GM23338 (cell line): ENCODE measurements at regions not wholly inside any gene's neighbourhood (a gene's known extent, or its start where the extent isn't known, plus 50 kb on each side); places are given as distances from the start of the nearest gene placed in this dataset.

Experiments
- ATAC-seq: fragments of 200-7000 bp; cut with Tn5 transposase; 3 replicates; pipeline ENCODE4 v1.9.1; 2020
- DNase-seq: peaks from one replicate; pipeline ENCODE4 v3.0.0-alpha.2; 2015; ENCODE audit warnings: low spot score
- H2AFZ ChIP-seq: fragments of 200-600 bp; sonication (generic); 2 replicates; pipeline ENCODE4 v1.8.0; 2016; ENCODE audit warnings: antibody characterized with exemption, mild to moderate bottlenecking, moderate library complexity
- H3F3A ChIP-seq: fragments of 200-600 bp; sonication (generic); replicated peaks from 2 replicates; pipeline ENCODE4 v1.8.0; 2017; ENCODE audit warnings: antibody characterized with exemption, mixed run types, low read depth
- H3K27ac ChIP-seq: fragments of 200-600 bp; sonication (generic); 2 replicates; pipeline ENCODE4 v1.6.1; 2016; ENCODE audit warnings: low read depth
- H3K27me3 ChIP-seq: fragments of 200-600 bp; sonication (generic); 2 replicates; pipeline ENCODE4 v1.8.0; 2016; ENCODE audit warnings: mild to moderate bottlenecking, mixed run types, moderate library complexity; ENCODE audit not compliant: insufficient read depth
- H3K36me3 ChIP-seq: fragments of 200-600 bp; sonication (generic); 2 replicates; pipeline ENCODE4 v1.8.0; 2016; ENCODE audit warnings: mild to moderate bottlenecking; ENCODE audit not compliant: insufficient read depth
- H3K4me1 ChIP-seq: fragments of 200-600 bp; sonication (generic); 2 replicates; pipeline ENCODE4 v1.8.0; 2016; ENCODE audit warnings: mild to moderate bottlenecking, moderate library complexity; ENCODE audit not compliant: insufficient read depth
- H3K4me2 ChIP-seq: fragments of 200-600 bp; sonication (generic); 2 replicates; pipeline ENCODE4 v1.7.1; 2017; ENCODE audit warnings: mixed run types
- H3K4me3 ChIP-seq: fragments of 200-600 bp; sonication (generic); 2 replicates; pipeline ENCODE4 v1.6.1; 2016; ENCODE audit warnings: mixed run types
- H3K79me2 ChIP-seq: fragments of 200-600 bp; sonication (generic); replicated peaks from 2 replicates; pipeline ENCODE4 v1.8.0; 2017; ENCODE audit warnings: mild to moderate bottlenecking; ENCODE audit not compliant: insufficient read depth
- H3K9me2 ChIP-seq: fragments of 200-600 bp; sonication (generic); 2 replicates; pipeline ENCODE4 v1.8.0; 2017; ENCODE audit not compliant: insufficient read depth
- H4K20me1 ChIP-seq: fragments of 200-600 bp; sonication (generic); replicated peaks from 2 replicates; pipeline ENCODE4 v1.8.0; 2017; ENCODE audit warnings: mild to moderate bottlenecking; ENCODE audit not compliant: insufficient read depth
- H3K27ac Mint-ChIP-seq: 2 replicates; pipeline ENCODE4 v1.8.0; 2020; ENCODE audit warnings: inconsistent platforms, mild to moderate bottlenecking, moderate library complexity, mixed read lengths
- H3K27me3 Mint-ChIP-seq: 3 replicates; pipeline ENCODE4 v1.8.0; 2022; ENCODE audit warnings: low read depth, mild to moderate bottlenecking, moderate library complexity, mixed read lengths, inconsistent platforms; ENCODE audit not compliant: insufficient read depth, poor library complexity
- H3K36me3 Mint-ChIP-seq: 3 replicates; pipeline ENCODE4 v1.8.0; 2021; ENCODE audit warnings: low read depth, mild to moderate bottlenecking, inconsistent platforms, moderate library complexity, mixed read lengths
- H3K4me1 Mint-ChIP-seq: 3 replicates; pipeline ENCODE4 v1.8.0; 2020; ENCODE audit warnings: mild to moderate bottlenecking, inconsistent platforms, mixed read lengths
- H3K4me3 Mint-ChIP-seq: 3 replicates; pipeline ENCODE4 v1.8.0; 2021; ENCODE audit warnings: moderate library complexity, mild to moderate bottlenecking, inconsistent platforms, mixed read lengths
- H3K9me3 Mint-ChIP-seq: 3 replicates; pipeline ENCODE4 v1.8.0; 2020; ENCODE audit warnings: moderate library complexity, mild to moderate bottlenecking, inconsistent platforms, mixed read lengths
- CREB1 ChIP-seq: fragments of 250-450 bp; sonication (Bioruptor Pico); IDR thresholded peaks from 2 replicates; pipeline ENCODE4 v1.5.0; 2020; ENCODE audit warnings: low read depth, mild to moderate bottlenecking, moderate library complexity
- CTCF ChIP-seq, 2 experiments: fragments of 200-600 bp in 1 of 2; sonication (generic) in 1 of 2; conservative IDR thresholded peaks; 2 replicates each; pipeline versions ENCODE4 v1.5.1 to v1.6.1; 2016 to 2017; ENCODE audit warnings: antibody characterized with exemption in 2 of 2, low read depth in 2 of 2, mild to moderate bottlenecking in 2 of 2, moderate library complexity in 1 of 2
- EZH2 ChIP-seq: fragments of 200-600 bp; sonication (generic); IDR thresholded peaks from one replicate; pipeline ENCODE4 v1.8.0; 2017; ENCODE audit warnings: antibody characterized with exemption, mild to moderate bottlenecking, low read depth; ENCODE audit not compliant: unreplicated experiment
- EZH2phosphoT487 ChIP-seq: fragments of 200-600 bp; sonication (generic); IDR thresholded peaks from one replicate; pipeline ENCODE4 v1.8.1; 2018; ENCODE audit warnings: antibody characterized with exemption; ENCODE audit not compliant: unreplicated experiment
- JUNB ChIP-seq: IDR thresholded peaks from one replicate; pipeline ENCODE4 v1.6.1; 2016; ENCODE audit warnings: antibody characterized with exemption; ENCODE audit not compliant: unreplicated experiment
- NANOG ChIP-seq: IDR thresholded peaks from 2 replicates; pipeline ENCODE4 v1.6.1; 2016; ENCODE audit warnings: antibody characterized with exemption, borderline replicate concordance
- POLR2AphosphoS5 ChIP-seq: IDR thresholded peaks from 2 replicates; pipeline ENCODE4 v1.6.1; 2016; ENCODE audit warnings: antibody characterized with exemption, low read depth
- REST ChIP-seq: IDR thresholded peaks from one replicate; pipeline ENCODE4 v1.6.1; 2018; ENCODE audit warnings: antibody characterized with exemption; ENCODE audit not compliant: unreplicated experiment
- STAT1 ChIP-seq: IDR thresholded peaks from one replicate; pipeline ENCODE4 v1.6.1; 2016; ENCODE audit warnings: antibody characterized with exemption; ENCODE audit not compliant: unreplicated experiment
- ZNF114 ChIP-seq: fragments of 250-450 bp; sonication (Bioruptor Pico); IDR thresholded peaks from 2 replicates; pipeline ENCODE4 v1.5.0; 2020; ENCODE audit warnings: mild to moderate bottlenecking, moderate library complexity
- ZNF331 ChIP-seq: fragments of 250-450 bp; sonication (Bioruptor Pico); IDR thresholded peaks from 2 replicates; pipeline ENCODE4 v1.5.0; 2020; ENCODE audit warnings: low read depth, mild to moderate bottlenecking, moderate library complexity
- ZNF462 ChIP-seq: fragments of 250-450 bp; sonication (Bioruptor Pico); IDR thresholded peaks from 2 replicates; pipeline ENCODE4 v1.5.0; 2020; ENCODE audit warnings: mild to moderate bottlenecking, moderate library complexity

GRCh38 chr12:115382681-115383080, 698.7 kb upstream of the TBX3 start:
- Histone ChIP-seq H3F3A (no peaks in the 10 kb centered on the region), H3K9me2 (no peaks in the 10 kb centered on the region), H3K4me1 (peaks cover 4% of the 10 kb centered on the region; the same call in 1 of the 2 replicates), H2AFZ (no peak overlapping the region), H3K27ac (no peak overlapping the region), H3K4me3 (no peak overlapping the region), H3K4me2 (no peak overlapping the region), H3K27me3 (no peaks in the 10 kb centered on the region), H3K36me3 (no peaks in the 10 kb centered on the region), H4K20me1 (no peaks in the 10 kb centered on the region), H3K79me2 (no peaks in the 10 kb centered on the region)
- Mint-ChIP-seq H3K27me3 (peaks cover 3% of the 10 kb centered on the region), H3K27ac (no peak overlapping the region), H3K4me1 (peaks cover 11% of the 10 kb centered on the region), H3K4me3 (no peak overlapping the region), H3K36me3 (no peaks in the 10 kb centered on the region), H3K9me3 (no peaks in the 10 kb centered on the region)
- no peak for TF ChIP-seq EZH2
- no peak for TF ChIP-seq CTCF (conservative IDR thresholded peaks at IDR 0.05; ENCODE audit: low read depth in 2 of 2)
- no peak for TF ChIP-seq ZNF114
- no peak for TF ChIP-seq EZH2phosphoT487
- TF ChIP-seq ZNF462 (CRISPR knock-in tag) = no peak
- TF ChIP-seq POLR2AphosphoS5 = no peak
- TF ChIP-seq JUNB = no peak
- TF ChIP-seq REST = no peak
- no peak for TF ChIP-seq STAT1
- TF ChIP-seq ZNF331 = no peak
- no peak for TF ChIP-seq NANOG
- TF ChIP-seq CREB1 = no peak
- DNase-seq (no peak), ATAC-seq (no peak)
